Chondrocyte (in vitro differentiated cells): ENCODE measurements at regions not wholly inside any gene's neighbourhood (a gene's known extent, or its start where the extent isn't known, plus 50 kb on each side); places are given as distances from the start of the nearest gene placed in this dataset.

Source experiments
- DNase-seq: peaks from one replicate; pipeline ENCODE4 v3.0.0; 2021; ENCODE audit warnings: mixed read lengths, low spot score
- H3K27ac Mint-ChIP-seq: one replicate; pipeline ENCODE4 v1.8.0; 2021; ENCODE audit warnings: mild to moderate bottlenecking, moderate library complexity, mixed read lengths; ENCODE audit not compliant: unreplicated experiment
- H3K27me3 Mint-ChIP-seq: 2 replicates; pipeline ENCODE4 v1.8.0; 2021; ENCODE audit warnings: low read depth, mixed read lengths
- H3K36me3 Mint-ChIP-seq: 2 replicates; pipeline ENCODE4 v1.8.0; 2021; ENCODE audit warnings: low read depth, mixed read lengths
- H3K4me1 Mint-ChIP-seq: 2 replicates; pipeline ENCODE4 v1.8.0; 2021; ENCODE audit warnings: low read depth, mild to moderate bottlenecking, mixed read lengths
- H3K4me3 Mint-ChIP-seq: one replicate; pipeline ENCODE4 v1.8.0; 2021; ENCODE audit warnings: mild to moderate bottlenecking, moderate library complexity, mixed read lengths; ENCODE audit not compliant: unreplicated experiment
- H3K9me3 Mint-ChIP-seq: 2 replicates; pipeline ENCODE4 v1.8.0; 2021; ENCODE audit warnings: low read depth, mixed read lengths
- CTCF ChIP-seq: fragments of 200-600 bp; sonication (generic); IDR thresholded peaks from 2 replicates; pipeline ENCODE4 v1.5.0; 2021; ENCODE audit warnings: antibody characterized with exemption, mild to moderate bottlenecking, moderate library complexity

- H3K27ac Mint-ChIP-seq = no peak overlapping the region
- H3K27me3 Mint-ChIP-seq = peaks cover 7% of the 10 kb centered on the region
- H3K4me1 Mint-ChIP-seq = no peaks in the 10 kb centered on the region
- H3K9me3 Mint-ChIP-seq = no peaks in the 10 kb centered on the region
- H3K36me3 Mint-ChIP-seq = no peaks in the 10 kb centered on the region
- no peak for TF ChIP-seq CTCF
- DNase-seq = no peak
- H3K4me3 Mint-ChIP-seq = no peak overlapping the region
These were observed 78.2 kb upstream of the TARDBP start for GRCh38 chr1:10934150-10934818.

DNA sequence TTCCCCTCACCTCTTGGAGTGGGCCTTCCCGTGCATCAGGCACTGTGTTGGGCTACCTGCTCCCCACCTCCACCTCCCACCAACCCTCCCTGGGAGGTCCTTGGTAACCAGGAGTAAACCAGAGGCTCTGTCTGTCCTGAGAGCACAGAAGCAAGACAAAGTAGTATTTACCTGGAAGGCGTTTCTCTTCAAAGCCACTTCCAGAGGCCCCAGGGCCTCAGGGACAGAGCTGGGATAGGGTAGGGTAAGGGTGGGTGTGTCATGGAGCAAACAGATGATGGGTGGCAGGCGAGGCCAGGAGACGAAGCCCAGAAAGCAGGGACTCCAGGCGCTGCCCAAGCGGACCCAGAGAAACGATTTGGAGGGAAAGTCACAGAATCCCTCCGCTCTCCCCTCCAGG lies 77.2 kb upstream of the TARDBP start:
- TF ChIP-seq CTCF = no peak
- DNase-seq = no peak
- Mint-ChIP-seq H3K4me3 (no peak overlapping the region), H3K36me3 (no peaks in the 10 kb centered on the region), H3K9me3 (no peaks in the 10 kb centered on the region), H3K4me1 (no peaks in the 10 kb centered on the region), H3K27ac (no peak overlapping the region), H3K27me3 (peaks cover 11% of the 10 kb centered on the region)

- no peaks in the 10 kb centered on the region for H3K4me1 Mint-ChIP-seq
- TF ChIP-seq CTCF = no peak
- H3K36me3 Mint-ChIP-seq = no peaks in the 10 kb centered on the region
- no peaks in the 10 kb centered on the region for H3K9me3 Mint-ChIP-seq
- no peak overlapping the region for H3K27ac Mint-ChIP-seq
- DNase-seq = no peak
- H3K4me3 Mint-ChIP-seq = no peak overlapping the region
- H3K27me3 Mint-ChIP-seq = peaks cover 11% of the 10 kb centered on the region
These were observed 76.7 kb upstream of the TARDBP start for GRCh38 chr1:10935724-10936123.

- H3K4me1 Mint-ChIP-seq = no peaks in the 10 kb centered on the region
- no peak for TF ChIP-seq CTCF
These were observed 75.2 kb upstream of the TARDBP start for GRCh38 chr1:10936998-10937901.

GRCh38 chr1:10938741-10939417 lies 73.6 kb upstream of the TARDBP start:
- Mint-ChIP-seq H3K36me3 (no peaks in the 10 kb centered on the region), H3K9me3 (no peaks in the 10 kb centered on the region), H3K4me1 (peaks cover 2% of the 10 kb centered on the region), H3K27ac (no peak overlapping the region), H3K4me3 (no peak overlapping the region), H3K27me3 (peaks cover 18% of the 10 kb centered on the region)
- TF ChIP-seq CTCF = no peak
- no peak for DNase-seq

More at GRCh38 chr1:10936998-10937901, 75.2 kb upstream of the TARDBP start:
- Mint-ChIP-seq H3K27me3 (peaks cover 11% of the 10 kb centered on the region), H3K27ac (no peak overlapping the region), H3K36me3 (no peaks in the 10 kb centered on the region), H3K9me3 (no peaks in the 10 kb centered on the region), H3K4me3 (no peak overlapping the region)
- DNase-seq = no peak
